Midbrain (tissue), 1 donor: ENCODE measurements at regions not wholly inside any gene's neighbourhood (a gene's known extent, or its start where the extent isn't known, plus 50 kb on each side); places are given as distances from the start of the nearest gene placed in this dataset.
A peak's percentile ranks its signal among the peaks of the same experiment; 100 is the strongest.

Experiments used
- DNase-seq: peaks from one replicate; lab custom pipeline; 2025; lab: John Stamatoyannopoulos, UW

DNA sequence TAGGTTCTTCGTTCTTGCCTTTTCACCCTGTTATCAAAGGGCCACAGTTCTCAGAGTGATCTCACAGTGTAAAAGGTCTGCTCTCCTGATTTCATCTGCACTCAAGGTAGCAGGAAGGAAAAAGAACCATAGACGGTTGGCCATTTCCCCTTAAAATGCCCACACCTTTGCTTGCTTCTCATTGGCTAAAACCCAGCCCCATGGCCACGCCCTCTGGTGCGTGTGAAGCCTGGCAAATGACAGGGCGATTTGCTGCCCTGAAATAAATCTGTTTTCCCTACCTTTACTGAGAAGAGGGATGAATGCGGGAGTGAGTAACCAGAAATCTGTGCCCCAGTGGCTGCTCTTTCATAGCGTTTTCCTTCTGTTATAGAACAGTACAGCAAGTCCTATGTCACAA lies 269.3 kb downstream of the POU4F1 start:
- no peak for DNase-seq

DNA sequence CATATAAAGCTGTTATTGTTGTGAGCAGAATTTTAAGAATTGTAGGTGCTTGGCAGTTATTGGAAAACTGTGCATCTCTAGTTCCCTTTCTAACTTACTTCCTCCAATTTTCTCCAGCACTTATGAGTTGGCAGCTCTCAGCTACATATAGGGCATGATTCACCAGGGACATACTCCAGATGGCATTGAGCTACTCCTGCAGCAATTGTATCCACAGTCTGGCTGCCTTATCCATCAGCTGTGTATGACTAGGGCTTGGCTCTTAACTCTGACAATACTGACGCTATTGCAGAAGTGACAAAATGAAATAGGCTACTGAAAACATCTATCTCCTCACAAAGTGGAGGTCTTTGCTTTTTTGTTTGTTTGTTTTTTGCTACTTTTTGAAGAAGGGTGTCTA lies 276.7 kb downstream of the POU4F1 start:
- DNase-seq = no peak

DNA sequence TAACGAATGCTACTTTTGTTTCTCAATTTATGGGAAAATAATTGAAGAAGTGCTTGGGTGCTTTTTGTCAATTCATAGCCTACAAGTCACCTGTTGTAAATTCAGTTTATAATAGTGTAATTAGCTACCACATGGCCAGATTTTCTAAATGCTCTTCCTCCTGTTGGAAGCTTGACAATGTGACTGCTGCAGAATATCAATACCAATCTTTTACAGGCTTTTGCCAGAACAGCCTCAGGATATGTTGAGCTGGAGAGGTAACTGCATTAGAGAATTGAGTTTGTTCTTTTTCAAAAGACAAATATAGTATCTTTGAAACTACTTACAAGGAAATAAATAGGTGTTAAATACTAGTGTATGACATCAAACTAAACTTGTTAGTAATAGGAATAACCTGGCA lies 277.8 kb downstream of the POU4F1 start:
- no peak for DNase-seq

DNA sequence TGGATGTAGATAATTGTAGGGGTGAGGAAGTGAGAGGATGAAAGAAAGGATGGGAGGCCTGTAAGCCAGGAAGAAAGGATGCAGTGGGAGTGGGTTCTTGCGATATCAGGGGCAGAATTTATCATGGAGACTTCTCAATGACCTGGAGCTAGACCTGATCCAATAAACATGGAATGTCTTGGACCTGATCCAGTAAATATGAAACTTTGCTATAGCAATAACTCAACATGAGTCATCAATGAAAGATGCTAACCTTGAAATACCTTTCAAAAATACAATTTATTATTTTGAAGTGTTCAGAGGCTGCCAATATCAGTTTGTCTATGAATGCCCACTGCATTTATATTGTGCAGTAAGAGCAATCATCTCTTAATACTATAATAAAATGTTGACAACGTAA lies 279.5 kb downstream of the POU4F1 start:
- no peak for DNase-seq

DNA sequence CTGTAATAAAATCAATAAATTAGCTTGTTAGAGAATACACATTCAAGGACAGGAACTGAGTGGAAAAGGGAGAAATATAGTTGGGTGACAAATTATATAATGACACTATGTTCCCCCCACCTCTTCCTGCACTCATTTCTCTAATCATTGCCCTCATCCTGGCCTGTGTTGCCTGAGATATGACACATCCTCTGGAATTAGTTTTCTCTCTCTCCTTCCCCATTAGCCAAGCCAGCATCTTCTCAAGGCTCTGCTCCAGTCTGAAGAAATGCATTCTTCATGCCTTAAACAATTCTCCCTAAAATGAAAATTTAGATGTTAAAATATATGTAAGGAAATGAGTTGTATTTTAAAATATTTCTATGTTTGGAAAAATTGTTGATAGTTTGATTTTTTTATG lies 280.3 kb downstream of the POU4F1 start:
- DNase-seq = no peak

DNA sequence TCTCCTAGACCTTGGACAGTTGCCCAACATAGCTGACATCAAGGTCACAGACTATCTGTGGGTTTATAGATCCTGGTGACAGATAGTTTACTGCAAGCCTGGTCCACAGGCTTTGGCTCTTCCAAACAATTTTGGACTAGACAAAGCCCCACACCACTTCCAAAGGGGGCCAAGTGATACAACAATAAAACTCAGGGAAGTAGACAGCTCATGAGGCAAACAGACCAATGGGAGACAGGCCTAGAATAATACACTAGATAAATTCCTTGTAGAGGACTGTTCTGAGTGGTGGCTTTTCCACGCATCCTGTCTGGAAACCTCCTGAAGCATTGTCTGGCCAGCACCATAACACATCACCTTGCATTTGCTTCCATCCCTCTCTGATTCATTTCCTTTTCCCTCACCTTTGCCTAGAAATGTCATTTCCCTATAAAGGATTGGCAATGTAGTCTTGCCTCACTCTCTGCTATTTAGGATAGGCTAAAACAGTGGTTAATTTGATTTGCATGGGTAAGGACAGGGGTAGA lies 284.2 kb downstream of the POU4F1 start:
- DNase-seq = no peak

DNA sequence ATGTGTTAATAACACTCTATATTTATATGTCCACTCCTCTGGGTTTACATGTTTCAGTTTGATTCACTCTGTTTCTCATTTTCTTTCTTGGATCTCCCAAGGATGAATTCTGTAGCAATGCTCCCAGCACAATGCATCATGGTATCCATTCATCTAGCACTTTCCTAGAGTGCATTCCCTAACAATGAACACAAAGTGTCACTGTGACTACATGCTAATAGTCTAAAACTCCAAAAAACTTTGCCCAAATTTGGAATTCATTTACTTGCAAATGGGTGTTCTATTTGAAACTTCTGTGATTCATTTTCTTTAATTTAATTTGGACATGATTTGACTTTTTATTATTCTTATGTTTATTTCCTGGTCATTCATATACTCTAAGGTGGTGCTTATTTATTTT lies 286.3 kb downstream of the POU4F1 start:
- DNase-seq = peak; percentile 12

DNA sequence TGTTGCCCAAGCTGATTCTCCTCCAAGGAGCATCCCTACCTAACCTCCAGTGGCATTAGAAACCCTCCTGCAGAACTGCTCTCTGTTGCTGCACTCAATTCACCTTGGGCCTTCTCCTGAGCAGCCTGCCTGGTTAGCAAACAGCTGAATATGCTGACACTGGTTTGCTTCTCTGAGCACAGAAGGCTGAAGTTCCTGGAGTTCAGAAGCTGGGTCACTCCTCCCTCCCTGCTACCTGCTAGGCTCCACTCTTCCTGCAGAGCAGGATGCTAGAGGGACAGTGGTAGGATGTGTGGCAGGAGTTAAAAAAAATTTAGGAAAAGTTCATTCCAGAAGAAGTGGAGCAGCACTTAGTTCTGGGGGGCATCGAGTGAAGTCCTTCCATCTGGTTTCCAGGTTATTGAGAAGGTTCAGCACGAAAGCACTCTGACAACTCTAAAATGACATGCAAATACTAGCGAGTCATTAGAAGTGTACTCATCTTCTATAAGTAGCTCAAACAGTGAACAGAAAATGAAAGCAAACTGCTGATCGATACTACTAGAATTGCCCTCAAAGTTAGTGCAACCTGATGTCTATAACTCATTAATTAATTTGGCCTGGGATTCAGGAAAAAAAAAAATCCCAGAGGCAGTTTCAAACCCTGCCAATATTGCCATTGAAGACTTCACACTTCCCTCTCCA lies 293.7 kb downstream of the POU4F1 start:
- DNase-seq = no peak

DNA sequence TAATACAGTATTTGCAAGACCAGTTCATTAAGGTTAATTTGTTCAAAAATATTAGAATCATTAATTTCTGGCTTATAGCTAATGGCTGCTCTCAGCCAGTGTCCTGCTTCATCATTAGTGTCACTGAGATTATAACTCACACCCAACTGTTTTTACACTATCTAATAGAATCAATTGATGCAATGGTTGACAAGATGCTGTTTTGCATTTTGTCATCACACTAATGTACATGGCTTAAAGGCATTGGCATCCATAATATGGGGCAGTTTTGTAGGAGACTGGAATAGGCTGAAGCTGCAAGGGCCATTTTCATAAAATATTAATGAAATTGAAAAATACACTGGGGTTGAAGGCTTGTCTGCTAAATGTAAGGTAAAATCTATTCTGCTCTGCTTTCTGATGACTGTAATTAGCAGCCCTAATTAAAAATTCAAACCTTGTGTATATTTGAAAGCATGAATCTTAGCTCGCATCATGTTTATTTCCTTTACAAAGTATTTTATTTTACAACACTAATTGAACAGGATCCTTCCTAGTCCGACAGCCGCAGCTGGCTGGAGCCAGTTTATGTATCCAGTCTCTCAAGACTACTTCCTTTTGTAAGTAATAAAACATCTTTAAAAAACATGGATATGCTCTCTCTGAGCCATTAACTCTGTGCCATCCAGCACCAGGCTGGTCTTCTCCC lies 296.7 kb downstream of the POU4F1 start:
- DNase-seq = no peak

DNA sequence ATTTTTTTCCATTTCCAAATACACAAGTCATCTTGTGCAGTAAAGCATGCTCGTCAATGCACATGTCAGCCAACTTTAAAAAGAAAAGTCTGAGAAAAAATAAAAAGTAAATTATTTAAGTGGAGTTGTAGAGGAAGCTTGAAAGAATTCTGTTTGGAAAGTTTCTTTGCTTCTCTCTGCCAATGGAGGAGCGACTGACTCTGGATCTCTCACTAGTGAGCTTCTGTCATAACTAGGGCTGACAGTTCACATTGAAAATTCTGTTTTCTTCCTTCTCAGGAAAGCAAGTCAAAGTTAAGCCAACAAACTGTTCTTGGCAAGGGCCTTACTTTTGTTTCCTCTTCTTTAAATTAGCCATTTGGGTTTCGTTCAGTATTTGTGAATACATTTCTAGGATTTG lies 298.2 kb downstream of the POU4F1 start:
- no peak for DNase-seq

DNA sequence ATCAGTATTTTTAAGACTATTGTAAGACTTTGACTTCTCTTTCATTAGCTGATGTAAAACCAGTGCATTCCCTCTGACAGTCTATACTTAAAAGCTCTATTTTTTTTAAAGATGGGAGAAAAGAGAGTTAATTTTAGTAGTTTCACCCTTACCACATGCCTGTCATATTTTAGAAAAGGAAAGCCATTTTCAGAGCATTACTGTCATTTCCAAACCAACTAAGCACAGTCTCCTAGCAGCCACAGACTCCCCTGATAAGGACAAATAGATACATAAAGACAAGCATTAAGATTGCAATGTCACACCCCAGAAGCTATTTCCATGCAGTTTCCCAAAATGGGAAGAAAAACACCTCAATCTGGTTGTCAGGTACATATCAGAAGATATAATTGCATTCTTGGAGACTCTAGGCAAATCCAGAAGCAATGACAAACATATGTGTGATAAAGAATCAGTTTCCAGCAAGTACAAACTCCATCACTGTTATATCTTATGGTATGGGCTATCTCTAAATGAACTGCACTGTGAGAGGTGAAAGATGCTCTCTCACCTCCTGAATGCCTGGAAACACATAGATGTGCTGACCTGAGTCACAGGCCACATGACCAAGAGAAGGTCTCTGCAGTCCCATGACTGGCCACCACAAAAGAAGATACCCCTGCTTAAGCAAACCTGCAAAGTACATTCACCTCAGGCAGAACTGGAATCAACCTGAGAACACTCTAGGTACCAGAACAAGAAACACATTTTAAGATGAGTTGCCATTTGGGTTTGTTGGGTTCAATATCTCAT lies 303.3 kb downstream of the POU4F1 start:
- DNase-seq = no peak

DNA sequence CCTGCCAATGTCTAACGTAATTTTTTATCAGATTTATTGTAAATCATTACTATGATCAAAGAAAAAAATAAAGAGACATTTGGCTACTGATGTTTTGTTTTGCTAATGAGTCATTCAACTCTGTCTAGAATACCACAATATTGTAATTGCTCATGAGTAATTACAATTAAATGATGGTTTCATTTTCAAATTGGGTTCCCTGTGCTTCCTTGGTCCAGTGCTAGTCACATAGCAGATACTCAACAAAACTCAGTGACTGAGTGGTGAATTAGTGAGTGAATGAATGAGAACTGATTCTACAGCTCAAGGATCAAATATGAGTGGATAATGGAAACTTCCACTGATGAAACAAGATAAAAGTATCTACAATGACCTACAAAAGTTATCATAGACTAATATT lies 304.7 kb downstream of the POU4F1 start:
- no peak for DNase-seq

DNA sequence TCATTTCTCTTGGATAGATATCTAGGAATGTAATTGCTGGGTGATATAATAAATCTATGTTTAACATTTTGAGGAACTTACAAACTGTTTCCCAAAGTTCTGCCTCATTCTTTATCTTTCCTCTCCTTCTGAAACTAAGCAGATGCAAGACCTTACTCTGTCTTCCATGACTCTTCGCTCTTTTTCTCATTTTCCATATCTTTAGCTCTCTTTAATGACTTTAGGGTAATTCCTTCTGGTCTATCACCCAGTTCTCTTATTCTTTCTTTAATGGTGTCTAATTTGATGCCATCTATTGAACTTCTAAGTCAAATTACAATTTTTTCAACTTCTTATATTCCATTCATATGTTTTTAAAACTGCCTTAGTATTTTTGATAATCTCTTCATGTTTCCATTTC lies 316.6 kb downstream of the POU4F1 start:
- no peak for DNase-seq

DNA sequence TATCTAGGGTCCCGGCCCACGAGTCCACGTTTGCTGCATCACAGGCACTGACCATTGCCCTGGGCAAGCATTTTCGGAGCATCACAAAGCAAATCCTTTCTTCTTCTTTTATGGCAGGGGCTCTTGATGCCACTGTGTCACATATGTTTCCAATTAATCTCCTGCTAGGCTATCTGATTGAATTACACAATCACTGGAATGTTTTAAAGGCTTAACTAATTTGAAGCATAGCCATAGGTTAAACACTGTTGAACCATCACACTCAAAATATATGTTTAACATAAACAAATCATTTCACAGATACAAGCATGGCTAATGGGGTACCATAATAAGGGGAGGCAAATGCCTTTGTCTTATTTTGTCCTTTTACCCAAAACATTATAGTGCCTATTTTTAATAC lies 338.3 kb downstream of the POU4F1 start:
- no peak for DNase-seq

DNA sequence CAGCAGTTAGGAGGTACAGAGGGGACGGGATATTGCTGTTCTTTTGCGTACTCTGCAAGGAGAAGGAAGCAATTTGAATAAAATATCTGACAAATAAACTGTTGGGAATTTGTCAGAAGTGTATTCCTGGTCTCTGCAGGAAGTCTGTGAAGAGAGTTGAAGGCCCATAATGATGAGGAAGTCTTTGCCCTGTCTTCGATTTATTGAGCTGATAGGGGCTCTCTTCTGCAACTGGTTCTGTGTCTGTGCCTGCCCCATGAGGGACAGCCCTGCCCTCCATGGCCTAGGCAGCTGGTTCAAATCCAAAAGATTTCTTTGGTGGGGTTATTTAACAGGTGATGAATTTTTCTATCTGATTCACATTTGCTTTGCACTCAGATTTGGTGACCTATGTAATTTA lies 339.7 kb upstream of the EDNRB start:
- DNase-seq = no peak

DNA sequence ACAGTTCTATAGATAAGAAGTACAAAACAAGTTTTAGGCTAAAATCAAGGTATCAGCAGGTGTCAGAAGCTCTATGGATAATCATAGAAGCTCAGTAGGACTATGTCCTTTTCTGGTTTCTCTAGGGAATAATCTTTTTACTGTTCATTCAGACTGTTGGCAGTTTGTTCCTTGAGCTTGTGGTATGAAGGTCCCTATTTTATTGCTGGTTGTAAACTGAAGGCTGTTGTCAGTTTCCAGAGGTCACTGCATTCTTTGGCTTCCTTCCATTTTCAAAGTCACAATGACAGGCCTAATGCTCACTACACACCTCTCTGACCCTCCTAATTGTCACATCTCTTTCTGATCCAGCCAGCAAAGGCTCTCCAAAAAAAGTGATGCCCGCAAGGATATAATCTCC lies 337.9 kb upstream of the EDNRB start:
- DNase-seq = no peak

DNA sequence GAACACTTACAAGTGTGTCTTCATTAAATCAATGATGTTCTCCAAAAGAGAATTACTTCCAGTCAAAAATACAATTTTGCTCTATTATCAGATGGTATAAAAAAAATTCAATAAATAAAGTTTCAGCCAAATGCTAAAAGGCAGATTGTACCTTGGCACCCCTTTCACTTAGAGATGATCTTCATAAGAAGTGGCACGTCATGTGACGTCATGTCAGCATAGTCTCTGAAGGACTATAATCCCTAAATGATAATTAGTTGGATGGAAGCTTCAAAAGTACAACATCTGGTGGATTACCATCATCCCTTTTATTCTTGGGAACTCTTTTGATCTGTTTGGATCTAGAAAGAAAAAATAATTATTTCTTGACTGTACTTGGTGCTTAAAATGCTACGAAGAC lies 335.5 kb upstream of the EDNRB start:
- no peak for DNase-seq

DNA sequence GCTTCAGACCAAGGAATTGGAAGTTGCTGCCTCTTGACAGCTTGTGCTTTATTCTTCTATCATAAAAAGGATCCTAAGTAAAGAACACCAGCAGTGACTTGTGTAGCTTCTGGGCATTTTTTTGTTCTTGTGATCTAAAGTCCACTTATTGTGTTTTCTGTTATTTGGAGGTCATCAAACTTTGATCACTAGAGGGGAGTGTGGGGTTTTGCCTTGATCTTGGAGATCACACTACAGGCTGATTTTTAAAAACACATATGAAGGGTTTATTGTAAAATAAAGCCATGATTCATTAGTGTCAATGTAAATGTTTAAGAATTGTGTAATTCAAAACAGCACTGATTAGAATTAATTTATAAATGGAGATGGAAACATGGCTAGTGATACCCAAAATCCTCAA lies 328.7 kb upstream of the EDNRB start:
- no peak for DNase-seq

DNA sequence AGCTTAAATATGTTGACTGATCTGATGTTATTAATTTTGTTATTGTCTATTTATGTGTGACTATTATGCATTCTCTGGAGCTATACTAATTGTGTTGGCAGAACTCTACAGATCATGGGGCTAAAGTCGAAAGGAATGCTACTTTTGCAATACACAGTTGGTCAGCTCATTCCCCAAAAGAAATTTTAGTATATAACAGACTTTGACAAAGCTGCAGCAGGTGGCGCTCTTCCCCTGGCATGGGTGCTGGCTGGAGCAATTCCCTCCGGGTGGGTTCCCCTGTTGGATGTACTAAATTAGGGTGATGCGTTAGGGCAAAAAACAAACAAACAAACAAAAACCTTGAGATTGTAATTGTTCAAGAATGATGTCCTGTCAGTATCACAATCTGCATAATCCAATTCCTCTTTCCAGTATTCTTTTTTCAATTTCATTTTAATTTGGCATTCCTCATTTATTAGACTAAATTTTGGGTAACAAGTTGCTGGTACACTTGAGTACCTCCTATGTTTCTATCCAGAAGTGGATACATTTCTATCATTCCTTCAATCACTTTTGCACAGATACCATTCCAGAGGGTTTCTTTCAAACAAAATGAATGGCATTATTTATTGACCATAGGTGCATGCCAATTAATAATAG lies 322.8 kb upstream of the EDNRB start:
- DNase-seq = peak; percentile 5

DNA sequence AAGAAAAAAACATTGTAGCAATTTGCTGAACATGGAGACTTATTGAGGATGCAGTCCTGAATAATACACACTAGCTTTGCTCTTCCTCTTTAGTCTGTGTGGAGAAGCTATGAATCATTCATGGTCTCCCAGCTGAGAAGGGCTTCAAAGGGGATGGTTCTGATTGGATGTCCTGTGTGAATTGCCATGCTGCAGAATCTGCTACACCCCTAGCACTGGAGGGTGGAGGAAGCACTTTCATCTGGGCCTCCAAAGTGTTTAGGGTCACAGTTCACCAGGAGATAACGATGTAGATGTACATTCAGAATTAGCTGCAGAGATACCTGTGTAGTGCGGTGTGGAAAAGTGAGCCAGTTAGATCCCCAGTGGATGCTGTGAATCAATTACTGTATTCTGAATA lies 321.1 kb upstream of the EDNRB start:
- DNase-seq = no peak

DNA sequence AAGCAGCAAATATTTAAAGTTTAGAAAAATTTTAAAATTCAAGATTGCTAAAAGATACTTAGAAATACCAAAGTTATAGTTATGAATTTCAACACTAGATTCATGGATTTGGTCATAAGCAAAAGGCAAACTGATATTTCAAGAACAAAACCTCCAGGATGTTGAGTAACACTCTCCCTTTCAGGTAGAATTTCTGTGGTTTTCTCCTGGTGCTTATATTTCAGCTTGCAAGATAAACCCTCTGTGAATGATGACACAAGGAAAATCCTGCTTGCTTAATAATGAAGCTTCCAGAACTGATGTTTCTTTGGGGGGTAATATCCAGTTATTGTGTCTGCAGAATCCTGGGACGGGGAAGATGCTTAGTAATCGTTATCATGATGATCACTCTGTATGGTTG lies 320.3 kb upstream of the EDNRB start:
- DNase-seq = no peak

DNA sequence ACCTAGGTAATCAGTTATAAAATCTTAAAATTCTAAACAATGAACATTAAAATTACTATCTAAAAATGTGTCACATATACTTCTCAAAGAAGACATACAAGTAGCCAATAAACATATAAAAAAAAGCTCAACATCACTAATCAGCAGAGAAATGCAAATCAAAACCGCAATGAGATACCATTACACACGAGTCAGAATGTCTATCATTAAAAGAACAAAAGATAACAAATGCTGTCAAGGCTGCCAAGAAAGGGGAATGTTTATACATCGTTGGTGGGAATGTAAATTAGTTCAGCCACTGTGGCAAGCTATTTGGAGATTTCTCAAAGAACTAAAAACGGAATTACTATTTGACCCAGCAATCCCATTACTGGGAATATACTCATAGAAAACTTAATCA lies 310.3 kb upstream of the EDNRB start:
- DNase-seq = no peak

DNA sequence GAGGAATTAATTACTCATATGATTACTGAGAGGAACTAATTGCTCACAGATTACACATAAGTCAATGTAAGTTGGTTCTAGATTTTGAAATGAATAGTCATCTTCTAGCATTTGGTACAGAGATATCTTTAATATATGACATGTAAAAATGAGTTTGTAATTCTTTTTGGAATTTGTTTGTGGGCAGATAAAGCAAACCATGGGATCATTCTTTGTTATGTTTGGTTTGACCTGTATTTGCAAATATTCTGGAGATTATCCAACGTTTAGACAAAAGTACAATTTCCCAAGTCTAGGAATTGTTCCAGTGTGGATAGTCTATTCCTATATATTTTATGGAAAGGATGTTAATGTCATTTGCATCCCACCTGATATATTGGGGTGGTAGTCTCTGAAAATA lies 309.6 kb upstream of the EDNRB start:
- DNase-seq = no peak
